CD4-positive, alpha-beta T cell treated with Interleukin-6 for 4 hours (primary cell): ENCODE measurements at regions not wholly inside any gene's neighbourhood (a gene's known extent, or its start where the extent isn't known, plus 50 kb on each side); places are given as distances from the start of the nearest gene placed in this dataset.
"Not testable (repeated sequence)": the region's sequence is repeated elsewhere in the genome, so short reads cannot be mapped to it uniquely, and the experiment has no call there.

ENCODE experiments used
- DNase-seq: peaks from one replicate; pipeline ENCODE4 v3.0.0-alpha.2; 2020; ENCODE audit warnings: mixed read lengths

- peak; percentile 40 for DNase-seq
Measured at GRCh38 chr14:105945896-105946295, 419.5 kb downstream of the TMEM121 start.

DNA sequence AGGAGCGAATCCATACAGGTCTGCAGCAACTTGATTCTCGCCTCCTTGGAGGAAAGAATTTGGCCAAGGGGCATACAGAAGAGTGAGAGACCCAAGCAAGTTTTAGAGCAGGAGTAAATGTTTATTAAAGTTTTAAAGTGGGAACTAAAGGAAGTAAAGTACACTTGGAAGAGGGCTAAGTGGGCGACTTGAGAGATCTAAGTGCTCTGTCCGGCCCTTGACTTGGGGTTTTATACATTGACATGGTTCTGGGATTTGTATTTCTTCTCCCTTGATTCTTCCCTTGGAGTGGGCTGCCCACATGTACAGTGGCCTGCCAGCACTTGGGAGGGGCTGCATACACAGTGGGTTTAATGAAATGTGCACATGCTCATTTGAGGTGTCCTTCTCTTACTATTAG lies 421.2 kb downstream of the TMEM121 start:
- no peak for DNase-seq

DNA sequence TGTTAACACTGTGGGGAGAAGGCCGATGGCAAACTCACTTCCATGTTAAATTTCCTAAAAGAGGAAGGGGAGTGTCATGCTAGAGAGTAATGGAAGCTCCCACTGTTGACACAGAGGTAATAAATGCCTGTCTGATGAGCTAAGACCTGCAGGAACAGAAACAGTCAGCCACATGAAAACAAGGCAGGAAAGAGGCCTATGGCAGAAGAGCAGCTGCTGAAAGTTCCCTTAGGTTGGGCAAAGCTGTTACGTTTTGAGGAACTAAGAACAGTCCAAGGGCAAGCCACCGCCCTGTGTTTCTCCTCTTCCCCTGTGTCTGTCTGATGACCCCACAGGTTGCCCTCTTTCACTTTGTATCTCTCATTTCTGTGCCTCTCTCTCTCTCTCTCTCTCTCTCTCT lies 422.6 kb downstream of the TMEM121 start:
- DNase-seq = not testable (repeated sequence)

GRCh38 chr14:105950364-105950892 lies 424.0 kb downstream of the TMEM121 start:
- DNase-seq = not testable (repeated sequence)

- DNase-seq = no peak
Measured at GRCh38 chr14:105951399-105951798, 425.0 kb downstream of the TMEM121 start.

DNA sequence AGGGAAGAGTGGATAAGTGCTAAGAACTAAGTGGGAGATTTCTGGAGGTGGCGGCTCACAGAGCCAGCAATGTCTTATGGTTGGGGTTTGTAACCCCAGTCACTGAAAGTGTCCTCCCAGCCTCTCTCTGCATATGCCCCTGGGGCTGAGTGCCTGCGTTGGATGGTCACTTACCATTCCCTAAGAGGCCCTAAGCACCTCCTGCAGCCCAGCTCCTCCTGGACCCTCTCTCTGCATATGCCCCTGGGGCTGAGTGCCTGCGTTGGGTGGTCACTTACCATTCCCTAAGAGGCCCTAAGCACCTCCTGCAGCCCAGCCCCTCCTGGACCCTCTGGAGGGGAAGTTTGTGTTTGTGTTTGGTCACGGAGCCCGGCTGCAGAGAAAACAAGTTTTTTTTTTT lies 425.8 kb downstream of the TMEM121 start:
- no peak for DNase-seq

- DNase-seq = no peak
Measured at GRCh38 chr14:105952826-105953225, 426.4 kb downstream of the TMEM121 start.

DNA sequence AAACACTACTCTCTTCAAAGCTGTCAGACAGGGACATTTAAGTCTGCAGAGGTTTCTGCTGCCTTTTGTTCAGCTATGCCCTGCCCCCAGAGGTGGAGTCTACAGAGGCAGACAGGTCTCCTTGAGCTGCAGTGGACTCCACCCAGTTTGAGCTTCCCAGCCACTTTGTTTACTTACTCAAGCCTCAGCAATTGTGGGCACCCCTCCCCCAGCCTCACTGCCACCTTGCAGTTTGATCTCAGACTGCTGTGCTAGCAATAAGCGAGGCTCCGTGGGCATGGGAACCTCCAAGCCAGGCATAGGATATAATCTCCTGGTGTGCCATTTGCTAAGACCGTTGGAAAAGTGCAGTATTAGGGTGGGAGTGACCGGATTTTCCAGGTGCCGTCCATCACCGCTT lies 435.2 kb downstream of the TMEM121 start:
- not testable (repeated sequence) for DNase-seq

GRCh38 chr14:105962532-105962931 lies 436.1 kb downstream of the TMEM121 start:
- no peak for DNase-seq

GRCh38 chr14:105968291-105968690 lies 441.9 kb downstream of the TMEM121 start:
- no peak for DNase-seq

GRCh38 chr14:105969026-105969425 lies 442.6 kb downstream of the TMEM121 start:
- not testable (repeated sequence) for DNase-seq

GRCh38 chr14:105970821-105971220 lies 444.4 kb downstream of the TMEM121 start:
- DNase-seq = not testable (repeated sequence)

DNA sequence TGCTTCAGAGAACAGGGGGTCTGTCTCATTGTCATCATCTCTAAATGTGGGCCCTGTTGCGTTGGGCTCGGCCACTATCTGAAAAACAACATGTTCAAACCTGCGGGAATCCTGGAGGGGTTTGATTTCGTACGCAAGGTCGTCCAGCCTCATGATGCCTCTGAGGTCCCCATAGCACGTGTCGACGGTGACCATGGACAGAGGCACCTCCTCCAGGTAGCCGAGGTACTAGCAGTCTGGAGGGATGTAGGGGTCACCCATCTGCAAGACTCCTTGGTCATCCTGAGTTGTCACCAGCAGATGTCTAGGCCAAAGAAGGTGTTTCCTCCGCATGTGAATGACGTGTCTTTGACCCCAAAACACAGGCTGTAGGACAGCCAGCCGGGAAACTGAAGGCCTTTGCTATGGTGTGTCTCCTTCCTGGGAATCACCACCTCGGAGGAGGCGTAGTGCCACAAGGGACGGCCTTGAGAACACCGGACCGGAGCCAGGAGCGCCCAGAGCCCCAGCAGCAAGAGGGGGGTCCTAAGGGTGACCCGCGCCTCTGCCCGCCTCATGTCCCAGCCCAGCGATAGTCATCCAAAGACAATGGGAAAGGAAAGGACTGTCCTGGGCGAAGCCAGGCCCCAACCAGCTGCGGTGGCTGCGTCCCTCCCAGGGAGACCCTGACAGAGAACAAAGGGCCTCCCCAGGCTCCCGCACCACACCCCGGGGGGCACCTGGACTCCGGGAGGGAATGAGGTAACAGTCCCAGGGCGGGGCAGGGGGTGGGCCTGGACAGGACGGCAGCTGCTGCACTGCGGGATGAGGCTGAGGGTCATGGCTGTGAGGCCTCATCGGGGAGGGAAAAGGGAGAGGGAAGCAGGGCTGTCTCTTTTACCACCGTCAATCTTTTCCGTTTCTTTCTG lies 445.5 kb downstream of the TMEM121 start:
- no peak for DNase-seq

DNA sequence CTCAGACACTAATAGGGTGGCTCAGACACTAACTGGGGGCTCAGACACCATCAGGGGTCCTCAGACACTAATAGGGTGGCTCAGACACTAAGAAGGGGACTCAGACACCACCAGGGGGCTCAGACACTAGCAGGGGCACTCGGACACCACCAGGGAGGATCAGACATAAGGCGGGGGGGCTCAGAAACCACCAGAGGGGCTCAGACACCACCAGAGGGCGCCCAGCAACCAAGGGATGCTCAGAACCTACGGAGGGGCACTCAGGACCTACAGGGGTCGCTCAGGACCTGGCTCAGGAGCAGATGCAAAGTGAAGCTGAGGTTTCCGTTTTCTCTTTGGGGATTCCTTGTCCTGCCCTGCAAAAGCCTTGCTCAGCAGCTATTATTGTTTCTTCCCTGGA lies 448.5 kb downstream of the TMEM121 start:
- peak; percentile 79 for DNase-seq

GRCh38 chr14:105978618-105979295 lies 452.4 kb downstream of the TMEM121 start:
- DNase-seq = no peak

GRCh38 chr14:105979446-105979845 lies 453.1 kb downstream of the TMEM121 start:
- DNase-seq = no peak

- no peak for DNase-seq
Measured at GRCh38 chr14:105980224-105980623, 453.8 kb downstream of the TMEM121 start.

DNA sequence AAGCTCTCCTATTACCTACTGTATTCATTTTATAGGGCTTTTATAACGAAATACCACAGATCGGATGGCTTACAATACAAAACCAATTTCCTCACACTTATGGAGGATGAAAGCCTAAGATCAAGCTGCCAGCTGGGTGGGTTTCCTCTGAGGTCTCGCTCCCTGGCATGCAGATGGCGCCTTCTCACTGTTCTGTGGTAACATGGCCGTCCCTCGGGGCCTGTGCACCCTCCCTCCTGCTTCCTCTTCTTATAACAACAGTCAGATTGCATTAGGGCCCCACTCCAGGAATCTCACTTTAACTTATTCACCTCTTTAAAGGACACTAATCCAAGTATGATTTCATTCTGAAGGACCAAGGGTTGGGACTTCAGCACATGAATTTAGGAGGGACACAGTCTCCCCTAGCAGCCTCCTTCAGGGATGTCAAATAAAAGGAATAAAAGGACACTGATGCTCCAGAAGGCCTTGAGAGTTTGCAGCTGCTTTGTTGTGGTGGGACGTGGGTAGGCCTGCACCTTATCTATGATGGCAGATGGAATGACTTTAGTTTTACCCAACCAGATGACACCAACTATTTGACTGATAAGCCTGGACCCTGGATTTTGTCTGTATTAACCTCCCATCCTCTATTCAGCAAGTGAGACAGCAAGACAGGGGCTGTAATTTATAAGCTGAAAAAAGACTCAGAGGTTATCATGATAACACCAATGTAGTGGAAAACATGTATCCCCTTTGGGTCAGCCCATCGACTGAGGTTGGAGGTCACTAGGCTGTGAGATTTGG lies 455.3 kb downstream of the TMEM121 start:
- DNase-seq = peak; percentile 76

GRCh38 chr14:105982664-105983063 lies 456.3 kb downstream of the TMEM121 start:
- no peak for DNase-seq

DNA sequence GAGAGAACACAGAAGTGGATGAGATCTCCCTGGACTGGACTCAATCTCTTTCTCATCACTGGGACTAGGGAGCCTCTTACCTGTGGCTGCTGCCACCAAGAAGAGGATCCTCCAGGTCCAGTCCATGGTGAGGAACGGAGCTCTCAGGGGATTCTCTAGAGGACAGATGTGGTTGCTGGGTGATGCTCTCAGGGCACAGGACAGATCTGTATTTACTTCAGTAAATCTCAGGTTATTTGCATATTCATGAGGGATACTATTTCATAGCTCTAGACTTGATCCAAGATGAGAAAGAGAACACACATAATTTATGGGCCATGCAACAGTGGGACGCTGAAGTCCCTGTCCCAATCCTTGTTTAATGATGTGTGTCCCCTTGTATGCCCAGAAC lies 460.5 kb downstream of the TMEM121 start:
- no peak for DNase-seq

DNA sequence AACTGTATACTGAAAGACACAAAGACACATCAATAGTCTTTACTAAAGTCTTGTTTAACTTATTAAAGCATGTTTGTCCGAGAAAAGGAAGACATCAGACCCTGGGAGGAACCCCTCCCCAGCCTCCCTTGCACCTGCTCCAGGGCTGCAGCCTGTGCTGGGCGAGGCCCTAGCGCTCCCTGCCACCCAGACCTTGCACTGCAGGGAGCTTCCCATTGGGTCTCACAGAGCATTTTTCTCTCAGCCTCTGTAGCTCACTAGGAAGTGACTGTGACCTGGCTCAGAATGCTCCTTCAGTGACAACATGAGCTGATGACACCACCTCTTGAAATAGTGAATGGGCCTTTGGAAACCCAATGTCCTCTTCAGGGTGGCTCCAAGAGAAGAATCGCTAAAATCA lies 461.2 kb downstream of the TMEM121 start:
- peak; percentile 13 for DNase-seq

GRCh38 chr14:105989566-105990302 lies 463.4 kb downstream of the TMEM121 start:
- DNase-seq = peak; percentile 49
